HepG2 (cell line): ENCODE measurements at regions not wholly inside any gene's neighbourhood (a gene's known extent, or its start where the extent isn't known, plus 50 kb on each side); places are given as distances from the start of the nearest gene placed in this dataset.

Experiments used
- ATAC-seq: fragments of 200-7000 bp; cut with Tn5 transposase; 3 replicates; pipeline ENCODE4 v1.9.1; 2020; ENCODE audit warnings: mild to moderate bottlenecking, moderate library complexity
- BruUV-seq: library from RNA; stranded (reverse); fragments of 400-500 nt; replicated peaks from 2 replicates; lab custom pipeline; 2021; lab: Mats Ljungman, UMichigan
- CTCF ChIA-PET: fragments of 300-600 bp; formaldehyde crosslinking; extraction: SDS; loops from one replicate; lab custom pipeline; 2021; ENCODE audit warnings: low total read pairs, inconsistent platforms, low intra/inter-chr PET ratio; lab: Yijun Ruan, JAX
- POLR2A ChIA-PET: fragments of 350-600 bp; sonication (Branson Sonifier 250); formaldehyde crosslinking; loops from one replicate; lab custom pipeline; 2020; ENCODE audit warnings: antibody characterized with exemption, inconsistent platforms; lab: Yijun Ruan, JAX
- DNase-seq: peaks from one replicate; pipeline ENCODE4 v3.0.0-alpha.2; 2015; ENCODE audit warnings: low spot score
- FAIRE-seq: peaks from 3 replicates; lab custom pipeline; 2011; peaks lifted over from hg19 to GRCh38; lab: Jason Lieb, UNC
- H2AFZ ChIP-seq: one replicate; pipeline ENCODE4 v1.6.1; 2011; ENCODE audit warnings: low read length, inconsistent platforms
- H3K27ac ChIP-seq: fragments of 300-600 bp; 3 replicates; pipeline ENCODE4 v1.8.0; 2011; ENCODE audit warnings: mixed run types, mild to moderate bottlenecking, mixed read lengths, low read length, inconsistent platforms; ENCODE audit not compliant: insufficient read depth; ENCODE audit errors: extremely low read length
- H3K27me3 ChIP-seq, 2 experiments: fragments of 200-600 bp in 1 of 2; 2 replicates in 1 of 2; 3 replicates in 1 of 2; pipeline versions ENCODE4 v1.6.0 to v1.8.0; 2011; ENCODE audit warnings: low read length in 2 of 2, mild to moderate bottlenecking in 2 of 2, moderate library complexity in 2 of 2, inconsistent platforms in 1 of 2; ENCODE audit not compliant: insufficient read depth in 2 of 2, control insufficient read depth in 1 of 2
- H3K36me3 ChIP-seq, 2 experiments: fragments of 200-600 bp in 1 of 2; replicated peaks in 1 of 2; 2 replicates in 1 of 2; 3 replicates in 1 of 2; pipeline versions ENCODE4 v1.5.1 to v1.8.0; 2011; ENCODE audit warnings: low read length in 2 of 2, inconsistent platforms in 1 of 2; ENCODE audit not compliant: insufficient read depth in 2 of 2, control insufficient read depth in 1 of 2
- H3K4me1 ChIP-seq: 2 replicates; pipeline ENCODE4 v1.5.1; 2012; ENCODE audit warnings: low read length, inconsistent platforms; ENCODE audit not compliant: insufficient read depth
- H3K4me2 ChIP-seq: 2 replicates; pipeline ENCODE4 v1.6.0; 2011; ENCODE audit warnings: low read depth, low read length, inconsistent platforms
- H3K4me3 ChIP-seq, 3 experiments: fragments of 200-600 bp in 1 of 3; sonication (generic), shearing (Covaris generic) in 1 of 3; replicated peaks in 1 of 3; 2 replicates each; pipeline ENCODE4 v1.5.1; 2011 to 2016; ENCODE audit warnings: low read length in 3 of 3, inconsistent platforms in 2 of 3, low read depth in 2 of 3, mild to moderate bottlenecking in 2 of 3, control low read depth in 1 of 3, mixed read lengths in 1 of 3; ENCODE audit not compliant: insufficient read depth in 1 of 3
- H3K79me2 ChIP-seq: one replicate; pipeline ENCODE4 v1.6.1; 2011; ENCODE audit warnings: low read length, inconsistent platforms; ENCODE audit not compliant: insufficient read depth
- H3K9ac ChIP-seq: 2 replicates; pipeline ENCODE4 v1.6.0; 2011; ENCODE audit warnings: mild to moderate bottlenecking, low read depth, low read length, inconsistent platforms; ENCODE audit not compliant: insufficient read depth
- H3K9me3 ChIP-seq: 2 replicates; pipeline ENCODE4 v1.5.1; 2012; ENCODE audit warnings: mild to moderate bottlenecking, low read length
- H4K20me1 ChIP-seq: 2 replicates; pipeline ENCODE4 v1.6.0; 2011; ENCODE audit warnings: inconsistent platforms, mild to moderate bottlenecking, low read length, moderate library complexity; ENCODE audit not compliant: insufficient read depth
- DNMT1 ChIP-seq: sonication (generic); formaldehyde crosslinking; IDR thresholded peaks from 2 replicates; pipeline ENCODE4 v1.5.1; 2020; ENCODE audit warnings: mild to moderate bottlenecking, missing genetic modification reagents
- FOXM1 ChIP-seq: sonication (generic); formaldehyde crosslinking; IDR thresholded peaks from 2 replicates; pipeline ENCODE4 v1.5.0; 2020; ENCODE audit warnings: missing genetic modification reagents
- FOXO1 ChIP-seq: sonication (generic); formaldehyde crosslinking; IDR thresholded peaks from 2 replicates; pipeline ENCODE4 v1.4.0; 2020; ENCODE audit warnings: missing genetic modification reagents
- HMGA1 ChIP-seq: sonication (generic); formaldehyde crosslinking; conservative IDR thresholded peaks from 2 replicates; pipeline ENCODE4 v1.4.0; 2020; ENCODE audit warnings: missing genetic modification reagents
- KDM4B ChIP-seq: sonication (generic); formaldehyde crosslinking; IDR thresholded peaks from 2 replicates; pipeline ENCODE4 v1.4.0; 2020; ENCODE audit warnings: missing genetic modification reagents
- MAF1 ChIP-seq: sonication (generic); formaldehyde crosslinking; IDR thresholded peaks from 2 replicates; pipeline ENCODE4 v1.5.0; 2020; ENCODE audit warnings: missing genetic modification reagents, borderline replicate concordance
- SETDB1 ChIP-seq: sonication (generic); formaldehyde crosslinking; IDR thresholded peaks from 2 replicates; pipeline ENCODE4 v1.5.1; 2020; ENCODE audit warnings: missing genetic modification reagents, mild to moderate bottlenecking, borderline replicate concordance
- TSC22D2 ChIP-seq: sonication (generic); formaldehyde crosslinking; IDR thresholded peaks from 2 replicates; pipeline ENCODE4 v1.5.1; 2020; ENCODE audit warnings: missing genetic modification reagents, mild to moderate bottlenecking, borderline replicate concordance
- ZNF33A ChIP-seq: sonication (generic); formaldehyde crosslinking; IDR thresholded peaks from 2 replicates; pipeline ENCODE4 v1.5.1; 2020; ENCODE audit warnings: missing genetic modification reagents, mild to moderate bottlenecking, moderate library complexity, borderline replicate concordance
- ZNF614 ChIP-seq: IDR thresholded peaks from 2 replicates; pipeline ENCODE4 v1.6.1; 2018; ENCODE audit warnings: missing biosample characterization, missing genetic modification reagents, inconsistent platforms, borderline replicate concordance
- ZNF747 ChIP-seq: sonication (generic); formaldehyde crosslinking; IDR thresholded peaks from 2 replicates; pipeline ENCODE4 v1.8.1; 2023; ENCODE audit warnings: missing genetic modification reagents, mild to moderate bottlenecking, borderline replicate concordance
- ZNF749 ChIP-seq: sonication (generic); formaldehyde crosslinking; IDR thresholded peaks from 2 replicates; pipeline ENCODE4 v1.8.0; 2022; ENCODE audit warnings: mild to moderate bottlenecking, missing genetic modification reagents, moderate library complexity, borderline replicate concordance
- WGBS: methylation state at CpG from one replicate; pipeline ENCODE4 v1.1.6; 2017; ENCODE audit warnings: low lambda C conversion rate; 5-methylcytosine and 5-hydroxymethylcytosine counted together
- in situ Hi-C: cut with HindIII; loops from 2 replicates; pipeline ENCODE4 v1.10.0; 2017; ENCODE audit warnings: low pct_unique_long_range_greater_than_20kb; ENCODE audit not compliant: extremely low pct_ligation_motif_present
- intact Hi-C: fragments of 100-400 bp; cut with micrococcal nuclease; formaldehyde crosslinking; loops from one replicate; pipeline ENCODE4 v1.10.0; 2022; ENCODE audit not compliant: unreplicated experiment
- TF ChIP-seq, protein P1 (sequence below): sonication (generic); formaldehyde crosslinking; IDR thresholded peaks from 2 replicates; pipeline ENCODE4 v1.4.0; 2020; ENCODE audit warnings: mild to moderate bottlenecking, missing genetic modification reagents, borderline replicate concordance
- TF ChIP-seq, protein P2 (sequence below): sonication (generic); formaldehyde crosslinking; IDR thresholded peaks from 2 replicates; pipeline ENCODE4 v1.4.0; 2020; ENCODE audit warnings: mild to moderate bottlenecking, missing genetic modification reagents, borderline replicate concordance
- TF ChIP-seq, protein P3 (sequence below): IDR thresholded peaks from 2 replicates; pipeline ENCODE4 v1.6.1; 2016; ENCODE audit warnings: low read depth
- TF ChIP-seq, protein P4 (sequence below): sonication (generic); formaldehyde crosslinking; conservative IDR thresholded peaks from 2 replicates; pipeline ENCODE4 v1.4.0; 2020; ENCODE audit warnings: missing genetic modification reagents

DNA sequence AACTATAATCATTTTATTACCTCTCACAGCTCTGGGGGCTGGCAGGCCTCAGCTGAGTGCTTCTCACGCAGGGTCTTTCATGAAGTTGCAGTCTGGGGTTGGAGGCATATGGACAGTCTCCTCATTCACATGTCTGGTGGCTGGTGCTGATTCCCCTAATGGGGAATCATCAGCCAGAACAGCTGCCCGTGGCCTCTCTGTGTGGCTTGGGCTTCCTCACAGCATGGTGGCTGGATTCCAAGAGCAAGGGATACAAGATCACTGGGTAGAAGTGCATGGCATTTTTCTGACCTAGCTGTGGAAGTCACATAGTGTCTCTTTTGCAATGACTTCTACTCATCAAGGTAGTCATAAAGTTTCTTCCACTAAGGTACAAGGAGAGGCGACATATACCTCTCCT lies 59.0 kb upstream of the LAPTM4A start:
- Histone ChIP-seq H3K4me2 (peak overlapping the region; percentile 85), H3K9me3 (peaks cover 6% of the 10 kb centered on the region; the same call in 1 of the 2 replicates), H2AFZ (no peak overlapping the region), H4K20me1 (no peaks in the 10 kb centered on the region), H3K9ac (no peak overlapping the region), H3K36me3 (no peaks in the 10 kb centered on the region), H3K27ac (no peak overlapping the region), H3K4me3 (no peak overlapping the region; a peak in 1 of 6 replicates), H3K27me3 (no peaks in the 10 kb centered on the region), H3K79me2 (no peaks in the 10 kb centered on the region), H3K4me1 (peaks cover 85% of the 10 kb centered on the region)
- in situ Hi-C loops: no loop called here
- no TSS peak for BruUV-seq
- FAIRE-seq: no peak
- DNase-seq: no peak
- CTCF ChIA-PET: no interaction called here
- POLR2A ChIA-PET: interaction anchor here (2.6 kb wide), 1 partner anchor 59 kb away, joined by 15 read pairs; the partner anchor contains the start of gene LAPTM4A
- no peak for ATAC-seq
- 84% methylated on average over 3 of the region's 3 CpGs for WGBS
- intact Hi-C loops: no loop called here
- TF ChIP-seq ZNF747: no peak
- no peak for TF ChIP-seq DNMT1 (CRISPR knock-in tag)
- TF ChIP-seq, protein P1, sequence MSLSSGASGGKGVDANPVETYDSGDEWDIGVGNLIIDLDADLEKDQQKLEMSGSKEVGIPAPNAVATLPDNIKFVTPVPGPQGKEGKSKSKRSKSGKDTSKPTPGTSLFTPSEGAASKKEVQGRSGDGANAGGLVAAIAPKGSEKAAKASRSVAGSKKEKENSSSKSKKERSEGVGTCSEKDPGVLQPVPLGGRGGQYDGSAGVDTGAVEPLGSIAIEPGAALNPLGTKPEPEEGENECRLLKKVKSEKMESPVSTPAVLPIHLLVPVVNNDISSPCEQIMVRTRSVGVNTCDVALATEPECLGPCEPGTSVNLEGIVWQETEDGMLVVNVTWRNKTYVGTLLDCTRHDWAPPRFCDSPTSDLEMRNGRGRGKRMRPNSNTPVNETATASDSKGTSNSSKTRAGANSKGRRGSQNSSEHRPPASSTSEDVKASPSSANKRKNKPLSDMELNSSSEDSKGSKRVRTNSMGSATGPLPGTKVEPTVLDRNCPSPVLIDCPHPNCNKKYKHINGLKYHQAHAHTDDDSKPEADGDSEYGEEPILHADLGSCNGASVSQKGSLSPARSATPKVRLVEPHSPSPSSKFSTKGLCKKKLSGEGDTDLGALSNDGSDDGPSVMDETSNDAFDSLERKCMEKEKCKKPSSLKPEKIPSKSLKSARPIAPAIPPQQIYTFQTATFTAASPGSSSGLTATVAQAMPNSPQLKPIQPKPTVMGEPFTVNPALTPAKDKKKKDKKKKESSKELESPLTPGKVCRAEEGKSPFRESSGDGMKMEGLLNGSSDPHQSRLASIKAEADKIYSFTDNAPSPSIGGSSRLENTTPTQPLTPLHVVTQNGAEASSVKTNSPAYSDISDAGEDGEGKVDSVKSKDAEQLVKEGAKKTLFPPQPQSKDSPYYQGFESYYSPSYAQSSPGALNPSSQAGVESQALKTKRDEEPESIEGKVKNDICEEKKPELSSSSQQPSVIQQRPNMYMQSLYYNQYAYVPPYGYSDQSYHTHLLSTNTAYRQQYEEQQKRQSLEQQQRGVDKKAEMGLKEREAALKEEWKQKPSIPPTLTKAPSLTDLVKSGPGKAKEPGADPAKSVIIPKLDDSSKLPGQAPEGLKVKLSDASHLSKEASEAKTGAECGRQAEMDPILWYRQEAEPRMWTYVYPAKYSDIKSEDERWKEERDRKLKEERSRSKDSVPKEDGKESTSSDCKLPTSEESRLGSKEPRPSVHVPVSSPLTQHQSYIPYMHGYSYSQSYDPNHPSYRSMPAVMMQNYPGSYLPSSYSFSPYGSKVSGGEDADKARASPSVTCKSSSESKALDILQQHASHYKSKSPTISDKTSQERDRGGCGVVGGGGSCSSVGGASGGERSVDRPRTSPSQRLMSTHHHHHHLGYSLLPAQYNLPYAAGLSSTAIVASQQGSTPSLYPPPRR (CRISPR knock-in tag): no peak
- TF ChIP-seq SETDB1 (CRISPR knock-in tag): no peak
- TF ChIP-seq, protein P2, sequence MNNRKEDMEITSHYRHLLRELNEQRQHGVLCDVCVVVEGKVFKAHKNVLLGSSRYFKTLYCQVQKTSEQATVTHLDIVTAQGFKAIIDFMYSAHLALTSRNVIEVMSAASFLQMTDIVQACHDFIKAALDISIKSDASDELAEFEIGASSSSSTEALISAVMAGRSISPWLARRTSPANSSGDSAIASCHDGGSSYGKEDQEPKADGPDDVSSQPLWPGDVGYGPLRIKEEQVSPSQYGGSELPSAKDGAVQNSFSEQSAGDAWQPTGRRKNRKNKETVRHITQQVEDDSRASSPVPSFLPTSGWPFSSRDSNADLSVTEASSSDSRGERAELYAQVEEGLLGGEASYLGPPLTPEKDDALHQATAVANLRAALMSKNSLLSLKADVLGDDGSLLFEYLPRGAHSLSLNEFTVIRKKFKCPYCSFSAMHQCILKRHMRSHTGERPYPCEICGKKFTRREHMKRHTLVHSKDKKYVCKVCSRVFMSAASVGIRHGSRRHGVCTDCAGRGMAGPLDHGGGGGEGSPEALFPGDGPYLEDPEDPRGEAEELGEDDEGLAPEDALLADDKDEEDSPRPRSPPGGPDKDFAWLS (CRISPR knock-in tag): no peak
- no peak for TF ChIP-seq HMGA1 (CRISPR knock-in tag)
- TF ChIP-seq, protein P3, sequence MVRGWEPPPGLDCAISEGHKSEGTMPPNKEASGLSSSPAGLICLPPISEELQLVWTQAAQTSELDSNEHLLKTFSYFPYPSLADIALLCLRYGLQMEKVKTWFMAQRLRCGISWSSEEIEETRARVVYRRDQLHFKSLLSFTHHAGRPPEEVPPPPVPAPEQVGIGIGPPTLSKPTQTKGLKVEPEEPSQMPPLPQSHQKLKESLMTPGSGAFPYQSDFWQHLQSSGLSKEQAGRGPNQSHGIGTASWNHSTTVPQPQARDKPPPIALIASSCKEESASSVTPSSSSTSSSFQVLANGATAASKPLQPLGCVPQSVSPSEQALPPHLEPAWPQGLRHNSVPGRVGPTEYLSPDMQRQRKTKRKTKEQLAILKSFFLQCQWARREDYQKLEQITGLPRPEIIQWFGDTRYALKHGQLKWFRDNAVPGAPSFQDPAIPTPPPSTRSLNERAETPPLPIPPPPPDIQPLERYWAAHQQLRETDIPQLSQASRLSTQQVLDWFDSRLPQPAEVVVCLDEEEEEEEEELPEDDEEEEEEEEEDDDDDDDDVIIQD: no peak
- no peak for TF ChIP-seq ZNF33A (CRISPR knock-in tag)
- no peak for TF ChIP-seq FOXO1
- no peak for TF ChIP-seq MAF1
- TF ChIP-seq KDM4B: no peak
- TF ChIP-seq, protein P4, sequence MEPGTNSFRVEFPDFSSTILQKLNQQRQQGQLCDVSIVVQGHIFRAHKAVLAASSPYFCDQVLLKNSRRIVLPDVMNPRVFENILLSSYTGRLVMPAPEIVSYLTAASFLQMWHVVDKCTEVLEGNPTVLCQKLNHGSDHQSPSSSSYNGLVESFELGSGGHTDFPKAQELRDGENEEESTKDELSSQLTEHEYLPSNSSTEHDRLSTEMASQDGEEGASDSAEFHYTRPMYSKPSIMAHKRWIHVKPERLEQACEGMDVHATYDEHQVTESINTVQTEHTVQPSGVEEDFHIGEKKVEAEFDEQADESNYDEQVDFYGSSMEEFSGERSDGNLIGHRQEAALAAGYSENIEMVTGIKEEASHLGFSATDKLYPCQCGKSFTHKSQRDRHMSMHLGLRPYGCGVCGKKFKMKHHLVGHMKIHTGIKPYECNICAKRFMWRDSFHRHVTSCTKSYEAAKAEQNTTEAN: no peak
- no peak for TF ChIP-seq ZNF749 (CRISPR knock-in tag)
- TF ChIP-seq ZNF614 (CRISPR knock-in tag): 0 out of 2 replicates have a peak, but pooled peaks have one; percentile 28
- TF ChIP-seq FOXM1 (CRISPR knock-in tag): no peak
- TF ChIP-seq TSC22D2 (CRISPR knock-in tag): 0 out of 2 replicates have a peak, but pooled peaks have one; percentile 17
